AG10803 (cell line): ENCODE measurements at regions not wholly inside any gene's neighbourhood (a gene's known extent, or its start where the extent isn't known, plus 50 kb on each side); places are given as distances from the start of the nearest gene placed in this dataset.

Experiments
- DNase-seq: peaks from one replicate; pipeline ENCODE4 v3.0.0; 2010; ENCODE audit warnings: low read depth
- H3K4me3 ChIP-seq: 2 replicates; pipeline ENCODE4 v1.5.1; 2011; ENCODE audit warnings: mild to moderate bottlenecking, low read length, control low read depth
- TF ChIP-seq, protein P1 (sequence below): conservative IDR thresholded peaks from 2 replicates; pipeline ENCODE4 v1.5.1; 2011; ENCODE audit warnings: mild to moderate bottlenecking, low read length, control low read depth, inconsistent platforms

DNA sequence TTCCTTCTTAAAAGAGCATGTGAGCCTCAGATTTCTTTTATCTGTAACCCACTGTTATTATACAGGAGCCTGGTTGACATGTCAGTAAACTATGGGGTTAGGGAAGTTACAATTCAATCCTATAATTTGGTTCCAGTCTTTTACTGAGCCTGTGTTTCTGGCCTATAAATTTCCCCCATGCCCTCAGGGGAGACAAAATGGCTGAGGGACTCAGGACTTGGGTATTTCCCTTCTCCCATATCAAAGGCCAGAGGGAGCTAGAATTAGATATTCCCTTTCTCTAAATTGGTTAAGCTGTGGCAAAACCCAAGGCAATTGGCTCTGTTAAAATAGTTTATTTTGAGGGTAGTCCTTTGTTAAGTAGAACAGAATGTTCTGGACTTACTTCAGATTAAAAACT is 823.2 kb downstream of the TLE1 start:
- DNase-seq, result no peak
- TF ChIP-seq, protein P1, sequence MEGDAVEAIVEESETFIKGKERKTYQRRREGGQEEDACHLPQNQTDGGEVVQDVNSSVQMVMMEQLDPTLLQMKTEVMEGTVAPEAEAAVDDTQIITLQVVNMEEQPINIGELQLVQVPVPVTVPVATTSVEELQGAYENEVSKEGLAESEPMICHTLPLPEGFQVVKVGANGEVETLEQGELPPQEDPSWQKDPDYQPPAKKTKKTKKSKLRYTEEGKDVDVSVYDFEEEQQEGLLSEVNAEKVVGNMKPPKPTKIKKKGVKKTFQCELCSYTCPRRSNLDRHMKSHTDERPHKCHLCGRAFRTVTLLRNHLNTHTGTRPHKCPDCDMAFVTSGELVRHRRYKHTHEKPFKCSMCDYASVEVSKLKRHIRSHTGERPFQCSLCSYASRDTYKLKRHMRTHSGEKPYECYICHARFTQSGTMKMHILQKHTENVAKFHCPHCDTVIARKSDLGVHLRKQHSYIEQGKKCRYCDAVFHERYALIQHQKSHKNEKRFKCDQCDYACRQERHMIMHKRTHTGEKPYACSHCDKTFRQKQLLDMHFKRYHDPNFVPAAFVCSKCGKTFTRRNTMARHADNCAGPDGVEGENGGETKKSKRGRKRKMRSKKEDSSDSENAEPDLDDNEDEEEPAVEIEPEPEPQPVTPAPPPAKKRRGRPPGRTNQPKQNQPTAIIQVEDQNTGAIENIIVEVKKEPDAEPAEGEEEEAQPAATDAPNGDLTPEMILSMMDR, result no peak
- no peak overlapping the region for H3K4me3 ChIP-seq

DNA sequence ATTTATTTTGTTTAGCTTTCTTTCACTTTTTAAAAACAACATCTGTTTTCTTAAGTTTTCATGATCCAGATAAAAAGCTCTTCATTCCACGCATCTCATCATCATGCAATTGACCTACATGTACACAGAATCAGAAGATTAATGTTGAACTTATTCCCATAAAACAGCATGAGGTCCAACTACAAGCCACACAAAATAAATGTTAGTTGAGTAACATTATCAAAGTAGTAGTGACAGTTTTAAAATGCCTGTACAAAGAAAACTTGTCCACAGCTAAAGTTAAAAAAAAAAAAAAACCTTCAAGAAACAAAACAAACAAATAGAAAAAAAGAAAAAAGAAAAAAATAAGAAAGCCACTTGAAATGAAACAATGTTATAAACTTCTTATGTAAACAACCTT is 846.3 kb downstream of the TLE1 start:
- TF ChIP-seq, protein P1, result no peak
- DNase-seq, result no peak
- H3K4me3 ChIP-seq, result no peak overlapping the region

GRCh38 chr9:80842389-80842788 is 847.0 kb downstream of the TLE1 start:
- no peak for DNase-seq
- no peak overlapping the region for H3K4me3 ChIP-seq
- TF ChIP-seq, protein P1, result no peak

DNA sequence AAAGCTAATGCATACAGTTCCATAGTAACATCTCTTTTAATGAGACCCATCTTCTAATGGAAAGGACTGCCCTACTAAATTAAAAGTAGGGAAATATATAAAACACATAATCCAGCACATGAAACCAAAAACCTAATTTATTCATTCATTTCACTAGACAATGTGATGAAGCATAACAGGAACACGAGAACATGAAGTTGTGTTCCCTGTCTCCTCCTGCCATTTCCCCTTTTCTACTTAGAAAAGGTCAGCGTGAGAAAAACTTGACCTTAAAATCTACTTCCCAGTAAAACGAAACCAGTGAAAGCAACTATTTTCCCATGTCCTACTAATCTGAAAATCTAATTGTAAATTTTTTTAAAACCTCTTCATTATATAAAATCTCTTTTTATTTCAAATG is 847.5 kb downstream of the TLE1 start:
- TF ChIP-seq, protein P1, result no peak
- no peak for DNase-seq
- H3K4me3 ChIP-seq, result no peak overlapping the region

DNA sequence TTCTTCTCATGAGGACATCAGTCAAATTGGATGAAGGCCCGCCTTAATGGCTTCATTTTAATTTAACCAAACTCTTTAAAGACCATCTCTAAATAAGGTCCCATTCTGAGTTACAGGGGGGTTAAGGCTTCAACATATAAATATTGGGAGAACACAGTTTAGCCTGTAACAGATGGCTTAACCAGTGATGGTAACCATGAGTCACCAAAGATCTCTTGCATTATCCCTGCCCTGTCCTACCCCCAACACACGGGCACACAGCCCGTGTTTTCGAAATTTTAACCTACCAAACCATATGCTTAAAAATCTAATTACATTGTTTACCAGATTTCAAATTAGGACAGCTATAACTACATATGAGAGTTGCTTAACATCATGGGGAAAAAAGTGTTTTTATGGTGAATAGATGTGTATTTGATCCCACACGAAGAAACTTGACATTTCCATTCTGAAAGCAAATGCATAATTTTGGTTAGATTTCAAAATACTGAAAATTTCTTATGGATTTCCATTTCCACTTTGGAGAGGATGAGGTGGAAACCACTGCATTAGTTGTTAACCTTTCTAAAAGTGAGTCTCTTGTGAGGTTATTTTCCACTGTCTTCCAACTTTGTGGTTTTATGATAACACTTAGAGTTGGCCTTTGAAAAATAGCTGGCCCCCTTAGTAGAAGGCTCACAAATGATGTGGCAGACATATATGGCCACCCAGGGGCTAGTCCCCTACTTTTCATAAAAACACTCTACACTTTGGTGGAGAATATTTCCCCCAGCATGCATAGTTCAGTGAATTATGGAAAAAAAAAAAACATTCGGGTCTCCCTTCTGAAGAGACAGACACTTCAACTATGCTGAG is 849.3 kb downstream of the TLE1 start:
- TF ChIP-seq, protein P1, result no peak
- no peak overlapping the region for H3K4me3 ChIP-seq
- no peak for DNase-seq

DNA sequence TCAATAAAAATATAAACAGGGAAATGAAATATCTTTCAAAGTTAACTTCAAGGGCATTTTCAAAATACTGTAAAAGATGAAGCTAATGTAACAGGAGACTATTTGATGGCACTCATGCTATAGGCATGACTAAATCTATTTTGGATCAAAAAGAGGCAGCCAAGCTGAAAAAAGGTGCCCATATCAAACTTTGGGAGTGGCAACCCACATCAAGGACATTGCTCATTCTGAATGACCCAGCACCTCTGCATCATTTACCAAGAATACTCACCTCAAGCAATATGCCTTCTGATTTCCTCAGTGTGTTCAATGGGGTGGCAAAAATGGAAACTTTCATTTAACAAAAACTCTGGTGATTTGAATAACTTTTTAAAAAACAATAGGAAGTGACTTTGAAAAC is 853.3 kb downstream of the TLE1 start:
- no peak overlapping the region for H3K4me3 ChIP-seq
- TF ChIP-seq, protein P1, result no peak
- DNase-seq, result no peak

GRCh38 chr9:80831751-80832150 is 857.6 kb downstream of the TLE1 start:
- TF ChIP-seq, protein P1, result no peak
- no peak for DNase-seq
- H3K4me3 ChIP-seq, result no peak overlapping the region
